ENCODE measurements at regions not wholly inside any gene's neighbourhood (a gene's known extent, or its start where the extent isn't known, plus 50 kb on each side); places are given as distances from the start of the nearest gene placed in this dataset.

- peaks cover 0 to 3% (median 0%) of the 10 kb centered on the region in 4 donors for H3K9me3 ChIP-seq (ENCODE audit: control insufficient read depth in 4 of 4, low read length in 3 of 4)
- no peaks in the 10 kb centered on the region for H3K27me3 ChIP-seq (ENCODE audit: control insufficient read depth in 4 of 4, insufficient read depth in 4 of 4, low read length in 3 of 4)
- no peak overlapping the region for H3K27ac ChIP-seq (ENCODE audit: low read depth in 1 of 2, low read length in 2 of 2)
- TF ChIP-seq TAF1 (conservative IDR thresholded peaks at IDR 0.05) = no peak
- TF ChIP-seq HNF4A (conservative IDR thresholded peaks at IDR 0.05) = peak in 1 of 2 donors; percentile 16
- no peak overlapping the region for H3K9ac ChIP-seq (ENCODE audit: low read depth in 1 of 2, low read length in 2 of 2)
- no peak for DNase-seq (ENCODE audit: low spot score)
- no peaks in the 10 kb centered on the region for H3K36me3 ChIP-seq (ENCODE audit: control insufficient read depth in 4 of 4, insufficient read depth in 3 of 4, low read depth in 1 of 4, low read length in 3 of 4)
- H3K4me1 ChIP-seq (ENCODE audit: control insufficient read depth in 4 of 4, insufficient read depth in 4 of 4, low read length in 3 of 4) = peaks cover 0 to 16% (median 2%) of the 10 kb centered on the region in 4 donors
- H3K4me3 ChIP-seq (ENCODE audit: low read depth in 1 of 3, low read length in 3 of 3) = no peak overlapping the region
These were observed 244.6 kb upstream of the BOD1L1 start for GRCh38 chr4:13872155-13872554.

- WGBS = 84% methylated on average over 3 of the region's 3 CpGs
- peaks cover 0 to 3% (median 0%) of the 10 kb centered on the region in 4 donors for H3K9me3 ChIP-seq (ENCODE audit: control insufficient read depth in 4 of 4, low read length in 3 of 4)
These were observed 245.4 kb upstream of the BOD1L1 start for GRCh38 chr4:13872955-13873354.

More at GRCh38 chr4:13872955-13873354, 245.4 kb upstream of the BOD1L1 start:
- peaks cover 0 to 13% (median 5%) of the 10 kb centered on the region in 4 donors for H3K4me1 ChIP-seq (ENCODE audit: control insufficient read depth in 4 of 4, insufficient read depth in 4 of 4, low read length in 3 of 4)
- DNase-seq (ENCODE audit: low spot score) = no peak
- no peak for TF ChIP-seq RXRA (IDR thresholded peaks at IDR 0.05)
- TF ChIP-seq SP1 (IDR thresholded peaks at IDR 0.05) = no peak
- TF ChIP-seq YY1 (IDR thresholded peaks at IDR 0.05) = no peak
- TF ChIP-seq HNF4G (IDR thresholded peaks at IDR 0.05) = no peak
- TF ChIP-seq HNF4A (conservative IDR thresholded peaks at IDR 0.05) = no peak
- TF ChIP-seq MAX (IDR thresholded peaks at IDR 0.05) = no peak
- TF ChIP-seq RAD21 (IDR thresholded peaks at IDR 0.05) = no peak
- no peak for TF ChIP-seq EGR1 (IDR thresholded peaks at IDR 0.05; ENCODE audit: low read depth in 2 of 2)
- TF ChIP-seq REST (IDR thresholded peaks at IDR 0.05) = no peak
- no peak for TF ChIP-seq CTCF (IDR thresholded peaks at IDR 0.05; ENCODE audit: low read depth, low read length, missing input control)
- TF ChIP-seq JUND (IDR thresholded peaks at IDR 0.05) = no peak
- H3K4me3 ChIP-seq (ENCODE audit: low read depth in 1 of 3, low read length in 3 of 3) = no peak overlapping the region
- no peak overlapping the region for H3K9ac ChIP-seq (ENCODE audit: low read depth in 1 of 2, low read length in 2 of 2)
- no peaks in the 10 kb centered on the region for H3K36me3 ChIP-seq (ENCODE audit: control insufficient read depth in 4 of 4, insufficient read depth in 3 of 4, low read depth in 1 of 4, low read length in 3 of 4)
- no peaks in the 10 kb centered on the region for H3K27me3 ChIP-seq (ENCODE audit: control insufficient read depth in 4 of 4, insufficient read depth in 4 of 4, low read length in 3 of 4)
- no peak overlapping the region for H3K27ac ChIP-seq (ENCODE audit: low read depth in 1 of 2, low read length in 2 of 2)

Measured in liver (tissue), 8 donors.